ENCODE measurements at regions not wholly inside any gene's neighbourhood (a gene's known extent, or its start where the extent isn't known, plus 50 kb on each side); places are given as distances from the start of the nearest gene placed in this dataset.

GRCh38 chr3:132265488-132265887 is 51.7 kb upstream of the ACP3 start:
- H2AFZ ChIP-seq (ENCODE audit: low read depth, low read length) = no peak overlapping the region
- no peaks in the 10 kb centered on the region for H3K9me3 ChIP-seq (ENCODE audit: low read length)
- no peaks in the 10 kb centered on the region for H3K9me2 ChIP-seq (ENCODE audit: insufficient read depth, low read length)
- TF ChIP-seq RAD21 (conservative IDR thresholded peaks at IDR 0.05) (no peak), EP300 (conservative IDR thresholded peaks at IDR 0.05; ENCODE audit: poor library complexity, severe bottlenecking) (no peak), REST (IDR thresholded peaks at IDR 0.05; ENCODE audit: borderline replicate concordance) (no peak), EZH2 (IDR thresholded peaks at IDR 0.05; ENCODE audit: borderline replicate concordance, insufficient read depth, low read length, poor library complexity, severe bottlenecking) (no peak), SMC3 (conservative IDR thresholded peaks at IDR 0.05; ENCODE audit: poor library complexity) (no peak), POLR2AphosphoS5 (IDR thresholded peaks at IDR 0.05) (no peak), MXI1 (conservative IDR thresholded peaks at IDR 0.05; ENCODE audit: poor library complexity, severe bottlenecking) (no peak)
- TF ChIP-seq, protein P1, sequence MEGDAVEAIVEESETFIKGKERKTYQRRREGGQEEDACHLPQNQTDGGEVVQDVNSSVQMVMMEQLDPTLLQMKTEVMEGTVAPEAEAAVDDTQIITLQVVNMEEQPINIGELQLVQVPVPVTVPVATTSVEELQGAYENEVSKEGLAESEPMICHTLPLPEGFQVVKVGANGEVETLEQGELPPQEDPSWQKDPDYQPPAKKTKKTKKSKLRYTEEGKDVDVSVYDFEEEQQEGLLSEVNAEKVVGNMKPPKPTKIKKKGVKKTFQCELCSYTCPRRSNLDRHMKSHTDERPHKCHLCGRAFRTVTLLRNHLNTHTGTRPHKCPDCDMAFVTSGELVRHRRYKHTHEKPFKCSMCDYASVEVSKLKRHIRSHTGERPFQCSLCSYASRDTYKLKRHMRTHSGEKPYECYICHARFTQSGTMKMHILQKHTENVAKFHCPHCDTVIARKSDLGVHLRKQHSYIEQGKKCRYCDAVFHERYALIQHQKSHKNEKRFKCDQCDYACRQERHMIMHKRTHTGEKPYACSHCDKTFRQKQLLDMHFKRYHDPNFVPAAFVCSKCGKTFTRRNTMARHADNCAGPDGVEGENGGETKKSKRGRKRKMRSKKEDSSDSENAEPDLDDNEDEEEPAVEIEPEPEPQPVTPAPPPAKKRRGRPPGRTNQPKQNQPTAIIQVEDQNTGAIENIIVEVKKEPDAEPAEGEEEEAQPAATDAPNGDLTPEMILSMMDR (IDR thresholded peaks at IDR 0.05; ENCODE audit: poor library complexity, severe bottlenecking) = no peak
- H3K27me3 ChIP-seq (ENCODE audit: insufficient read depth, low read depth, low read length) = no peaks in the 10 kb centered on the region
- no peak overlapping the region for H3K4me3 ChIP-seq (ENCODE audit: low read length)
- H3F3A ChIP-seq (ENCODE audit: insufficient read depth, low read length, poor library complexity, severe bottlenecking) = no peaks in the 10 kb centered on the region
- no peaks in the 10 kb centered on the region for H3K79me2 ChIP-seq (replicated peaks; ENCODE audit: insufficient read depth, low read length)
- no peak overlapping the region for H3K9ac ChIP-seq (ENCODE audit: low read length)
- no peak overlapping the region for H3K27ac ChIP-seq (ENCODE audit: low read length)
- H3K36me3 ChIP-seq (ENCODE audit: insufficient read depth, low read length) = no peaks in the 10 kb centered on the region
- no peaks in the 10 kb centered on the region for H4K20me1 ChIP-seq (ENCODE audit: insufficient read depth)
- H3K4me2 ChIP-seq (ENCODE audit: low read length) = no peak overlapping the region

- no peaks in the 10 kb centered on the region for H3K9me3 ChIP-seq (ENCODE audit: low read length)
- no peaks in the 10 kb centered on the region for H4K20me1 ChIP-seq (ENCODE audit: insufficient read depth)
- H3F3A ChIP-seq (ENCODE audit: insufficient read depth, low read length, poor library complexity, severe bottlenecking) = no peaks in the 10 kb centered on the region
- no peak overlapping the region for H2AFZ ChIP-seq (ENCODE audit: low read depth, low read length)
- H3K27ac ChIP-seq (ENCODE audit: low read length) = no peak overlapping the region
- H3K4me2 ChIP-seq (ENCODE audit: low read length) = no peak overlapping the region
- no peaks in the 10 kb centered on the region for H3K9me2 ChIP-seq (ENCODE audit: insufficient read depth, low read length)
- H3K4me3 ChIP-seq (ENCODE audit: low read length) = no peak overlapping the region
- no peaks in the 10 kb centered on the region for H3K36me3 ChIP-seq (ENCODE audit: insufficient read depth, low read length)
- H3K79me2 ChIP-seq (replicated peaks; ENCODE audit: insufficient read depth, low read length) = no peaks in the 10 kb centered on the region
- no peak overlapping the region for H3K9ac ChIP-seq (ENCODE audit: low read length)
- no peaks in the 10 kb centered on the region for H3K27me3 ChIP-seq (ENCODE audit: insufficient read depth, low read depth, low read length)
- no peak for TF ChIP-seq EP300 (conservative IDR thresholded peaks at IDR 0.05; ENCODE audit: poor library complexity, severe bottlenecking)
- TF ChIP-seq MXI1 (conservative IDR thresholded peaks at IDR 0.05; ENCODE audit: poor library complexity, severe bottlenecking) = no peak
- TF ChIP-seq SMC3 (conservative IDR thresholded peaks at IDR 0.05; ENCODE audit: poor library complexity) = no peak
- no peak for TF ChIP-seq POLR2AphosphoS5 (IDR thresholded peaks at IDR 0.05)
- TF ChIP-seq REST (IDR thresholded peaks at IDR 0.05; ENCODE audit: borderline replicate concordance) = no peak
- no peak for TF ChIP-seq EZH2 (IDR thresholded peaks at IDR 0.05; ENCODE audit: borderline replicate concordance, insufficient read depth, low read length, poor library complexity, severe bottlenecking)
- no peak for TF ChIP-seq TAF1 (IDR thresholded peaks at IDR 0.05; ENCODE audit: low read depth)
- TF ChIP-seq, protein P1 (IDR thresholded peaks at IDR 0.05; ENCODE audit: poor library complexity, severe bottlenecking) = no peak
- TF ChIP-seq RAD21 (conservative IDR thresholded peaks at IDR 0.05) = no peak
Observed at GRCh38 chr3:132267391-132267993, 49.7 kb upstream of the ACP3 start.

All from neural cell (in vitro differentiated cells).